ENCODE measurements at regions not wholly inside any gene's neighbourhood (a gene's known extent, or its start where the extent isn't known, plus 50 kb on each side); places are given as distances from the start of the nearest gene placed in this dataset.

DNA sequence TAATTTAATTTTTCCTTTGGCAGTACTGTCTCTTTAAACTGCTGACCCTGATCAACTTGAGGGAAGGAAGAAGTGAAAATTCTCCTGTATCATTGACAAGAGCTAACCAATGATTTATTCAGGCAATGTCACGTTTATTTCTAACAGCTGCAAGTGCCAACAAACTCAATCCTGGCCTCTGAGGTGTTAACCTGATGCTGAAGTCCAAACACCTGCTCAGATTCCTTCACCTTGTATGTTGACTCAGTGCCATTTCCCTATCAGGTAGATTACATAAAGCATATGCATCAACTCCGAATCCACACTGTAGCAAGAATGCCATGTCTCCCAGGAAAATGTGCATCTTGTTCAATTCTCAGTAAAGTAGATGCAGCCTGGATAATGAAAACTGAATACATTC lies 820.0 kb downstream of the XPNPEP1 start:
- TF ChIP-seq, protein P1, sequence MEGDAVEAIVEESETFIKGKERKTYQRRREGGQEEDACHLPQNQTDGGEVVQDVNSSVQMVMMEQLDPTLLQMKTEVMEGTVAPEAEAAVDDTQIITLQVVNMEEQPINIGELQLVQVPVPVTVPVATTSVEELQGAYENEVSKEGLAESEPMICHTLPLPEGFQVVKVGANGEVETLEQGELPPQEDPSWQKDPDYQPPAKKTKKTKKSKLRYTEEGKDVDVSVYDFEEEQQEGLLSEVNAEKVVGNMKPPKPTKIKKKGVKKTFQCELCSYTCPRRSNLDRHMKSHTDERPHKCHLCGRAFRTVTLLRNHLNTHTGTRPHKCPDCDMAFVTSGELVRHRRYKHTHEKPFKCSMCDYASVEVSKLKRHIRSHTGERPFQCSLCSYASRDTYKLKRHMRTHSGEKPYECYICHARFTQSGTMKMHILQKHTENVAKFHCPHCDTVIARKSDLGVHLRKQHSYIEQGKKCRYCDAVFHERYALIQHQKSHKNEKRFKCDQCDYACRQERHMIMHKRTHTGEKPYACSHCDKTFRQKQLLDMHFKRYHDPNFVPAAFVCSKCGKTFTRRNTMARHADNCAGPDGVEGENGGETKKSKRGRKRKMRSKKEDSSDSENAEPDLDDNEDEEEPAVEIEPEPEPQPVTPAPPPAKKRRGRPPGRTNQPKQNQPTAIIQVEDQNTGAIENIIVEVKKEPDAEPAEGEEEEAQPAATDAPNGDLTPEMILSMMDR (conservative IDR thresholded peaks at IDR 0.05 in 1 of 2, IDR thresholded peaks at IDR 0.05 in 1 of 2; ENCODE audit: low read depth in 1 of 2, low read length in 2 of 2) = no peak
- no peak for TF ChIP-seq EZH2 (IDR thresholded peaks at IDR 0.05; ENCODE audit: low read length, missing control alignments)

All from fibroblast of lung (primary cell).